ENCODE measurements at regions not wholly inside any gene's neighbourhood (a gene's known extent, or its start where the extent isn't known, plus 50 kb on each side); places are given as distances from the start of the nearest gene placed in this dataset.

DNA sequence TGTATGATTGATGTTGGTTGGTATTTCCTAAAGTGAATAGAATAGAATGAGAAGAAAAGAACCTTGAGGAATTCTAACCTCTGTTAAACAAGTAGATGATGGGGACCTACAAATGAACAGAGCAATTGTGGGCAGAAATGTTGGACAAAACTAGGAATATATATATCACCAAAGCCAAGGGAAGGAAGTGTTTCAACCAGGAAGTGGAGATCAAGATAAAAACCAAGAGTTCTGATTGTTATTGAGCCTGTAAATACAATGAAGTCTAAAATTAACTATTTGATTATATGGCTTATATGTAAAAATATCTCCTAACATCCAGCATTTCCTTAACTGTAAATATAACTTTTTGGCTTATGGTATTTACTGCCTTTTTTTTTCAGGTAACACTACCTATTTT lies 730.0 kb downstream of the SOCS6 start:
- Histone ChIP-seq H2AFZ (ENCODE audit: low read depth, low read length) (no peak overlapping the region), H3K9ac (ENCODE audit: low read depth, low read length) (no peak overlapping the region), H3K36me3 (ENCODE audit: insufficient read depth, low read length) (no peaks in the 10 kb centered on the region), H3K27me3 (ENCODE audit: insufficient read depth, low read length, poor library complexity) (no peaks in the 10 kb centered on the region), H3K4me1 (ENCODE audit: insufficient read depth, low read length) (no peaks in the 10 kb centered on the region), H3K27ac (ENCODE audit: low read length) (no peak overlapping the region), H4K20me1 (ENCODE audit: insufficient read depth, low read length) (no peaks in the 10 kb centered on the region), H3K4me3 (ENCODE audit: low read depth in 1 of 2, low read length in 2 of 2) (no peak overlapping the region), H3K9me3 (ENCODE audit: insufficient read depth, low read length, severe bottlenecking) (no peaks in the 10 kb centered on the region), H3K4me2 (ENCODE audit: insufficient read depth, low read length) (no peak overlapping the region), H3K79me2 (ENCODE audit: insufficient read depth, low read length) (no peaks in the 10 kb centered on the region)
- TF ChIP-seq, protein P1, sequence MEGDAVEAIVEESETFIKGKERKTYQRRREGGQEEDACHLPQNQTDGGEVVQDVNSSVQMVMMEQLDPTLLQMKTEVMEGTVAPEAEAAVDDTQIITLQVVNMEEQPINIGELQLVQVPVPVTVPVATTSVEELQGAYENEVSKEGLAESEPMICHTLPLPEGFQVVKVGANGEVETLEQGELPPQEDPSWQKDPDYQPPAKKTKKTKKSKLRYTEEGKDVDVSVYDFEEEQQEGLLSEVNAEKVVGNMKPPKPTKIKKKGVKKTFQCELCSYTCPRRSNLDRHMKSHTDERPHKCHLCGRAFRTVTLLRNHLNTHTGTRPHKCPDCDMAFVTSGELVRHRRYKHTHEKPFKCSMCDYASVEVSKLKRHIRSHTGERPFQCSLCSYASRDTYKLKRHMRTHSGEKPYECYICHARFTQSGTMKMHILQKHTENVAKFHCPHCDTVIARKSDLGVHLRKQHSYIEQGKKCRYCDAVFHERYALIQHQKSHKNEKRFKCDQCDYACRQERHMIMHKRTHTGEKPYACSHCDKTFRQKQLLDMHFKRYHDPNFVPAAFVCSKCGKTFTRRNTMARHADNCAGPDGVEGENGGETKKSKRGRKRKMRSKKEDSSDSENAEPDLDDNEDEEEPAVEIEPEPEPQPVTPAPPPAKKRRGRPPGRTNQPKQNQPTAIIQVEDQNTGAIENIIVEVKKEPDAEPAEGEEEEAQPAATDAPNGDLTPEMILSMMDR (IDR thresholded peaks at IDR 0.05; ENCODE audit: borderline replicate concordance, extremely low read depth, low read length, poor library complexity, severe bottlenecking) = no peak
- no peak for TF ChIP-seq EZH2 (IDR thresholded peaks at IDR 0.05; ENCODE audit: borderline replicate concordance, low read depth, low read length, severe bottlenecking)
- ATAC-seq (ENCODE audit: insufficient read depth, low read depth) = no peak
- DNase-seq = no peak

DNA sequence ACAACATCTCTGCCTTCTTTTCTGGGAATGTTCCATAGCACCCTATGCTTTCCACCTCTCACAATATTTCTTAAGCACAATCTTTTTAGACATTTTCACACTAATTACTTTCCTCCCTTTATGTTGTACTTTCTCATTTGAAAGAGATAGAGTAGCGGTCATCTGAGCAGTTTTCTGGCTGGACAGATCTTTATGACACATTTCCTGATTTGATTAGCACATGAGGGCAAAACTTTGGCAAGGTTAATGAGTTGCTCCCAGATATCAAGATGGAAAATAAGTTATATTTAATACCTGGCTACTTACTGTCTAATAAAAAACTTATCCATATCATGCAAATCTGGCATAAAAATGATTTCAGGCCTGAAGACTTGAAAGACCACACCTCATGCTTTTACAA lies 723.9 kb downstream of the SOCS6 start:
- Histone ChIP-seq H4K20me1 (ENCODE audit: insufficient read depth, low read length) (no peaks in the 10 kb centered on the region), H3K79me2 (ENCODE audit: insufficient read depth, low read length) (no peaks in the 10 kb centered on the region), H3K36me3 (ENCODE audit: insufficient read depth, low read length) (no peaks in the 10 kb centered on the region), H3K4me1 (ENCODE audit: insufficient read depth, low read length) (no peaks in the 10 kb centered on the region), H3K27me3 (ENCODE audit: insufficient read depth, low read length, poor library complexity) (no peaks in the 10 kb centered on the region), H3K9ac (ENCODE audit: low read depth, low read length) (no peak overlapping the region), H3K4me2 (ENCODE audit: insufficient read depth, low read length) (no peak overlapping the region), H2AFZ (ENCODE audit: low read depth, low read length) (no peak overlapping the region), H3K9me3 (ENCODE audit: insufficient read depth, low read length, severe bottlenecking) (no peaks in the 10 kb centered on the region), H3K27ac (ENCODE audit: low read length) (no peak overlapping the region), H3K4me3 (ENCODE audit: low read depth in 1 of 2, low read length in 2 of 2) (no peak overlapping the region)
- TF ChIP-seq EZH2 (IDR thresholded peaks at IDR 0.05; ENCODE audit: borderline replicate concordance, low read depth, low read length, severe bottlenecking) = no peak
- TF ChIP-seq, protein P1 (IDR thresholded peaks at IDR 0.05; ENCODE audit: borderline replicate concordance, extremely low read depth, low read length, poor library complexity, severe bottlenecking) = no peak
- DNase-seq (no peak), ATAC-seq (ENCODE audit: insufficient read depth, low read depth) (no peak)

DNA sequence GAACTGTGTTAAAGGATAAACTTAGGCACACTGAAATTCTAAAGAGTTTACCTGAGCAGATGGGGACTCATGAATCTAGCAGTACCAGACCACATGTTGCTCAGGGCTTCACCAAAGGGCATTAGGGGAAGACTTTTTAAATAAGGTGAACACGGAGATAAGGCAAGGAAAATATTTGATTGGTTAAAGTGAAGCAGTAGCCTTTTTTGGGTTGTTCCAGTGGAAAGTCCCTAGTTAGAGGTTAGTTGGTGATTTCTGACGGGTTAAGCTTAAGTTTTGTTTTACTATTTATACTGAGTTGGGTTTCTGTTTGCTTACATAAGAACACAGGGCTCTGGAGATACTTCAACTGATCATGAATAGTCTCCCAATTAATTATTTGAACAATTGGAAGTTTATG lies 722.5 kb downstream of the SOCS6 start:
- no peaks in the 10 kb centered on the region for H3K27me3 ChIP-seq (ENCODE audit: insufficient read depth, low read length, poor library complexity)
- DNase-seq = no peak
- no peak for TF ChIP-seq EZH2 (IDR thresholded peaks at IDR 0.05; ENCODE audit: borderline replicate concordance, low read depth, low read length, severe bottlenecking)
- TF ChIP-seq, protein P1 (IDR thresholded peaks at IDR 0.05; ENCODE audit: borderline replicate concordance, extremely low read depth, low read length, poor library complexity, severe bottlenecking) = no peak
- ATAC-seq (ENCODE audit: insufficient read depth, low read depth) = no peak
- no peaks in the 10 kb centered on the region for H3K79me2 ChIP-seq (ENCODE audit: insufficient read depth, low read length)
- no peaks in the 10 kb centered on the region for H3K36me3 ChIP-seq (ENCODE audit: insufficient read depth, low read length)
- H3K4me1 ChIP-seq (ENCODE audit: insufficient read depth, low read length) = no peaks in the 10 kb centered on the region
- no peaks in the 10 kb centered on the region for H4K20me1 ChIP-seq (ENCODE audit: insufficient read depth, low read length)
- H3K27ac ChIP-seq (ENCODE audit: low read length) = no peak overlapping the region
- H3K9me3 ChIP-seq (ENCODE audit: insufficient read depth, low read length, severe bottlenecking) = no peaks in the 10 kb centered on the region
- H2AFZ ChIP-seq (ENCODE audit: low read depth, low read length) = no peak overlapping the region
- no peak overlapping the region for H3K9ac ChIP-seq (ENCODE audit: low read depth, low read length)
- H3K4me2 ChIP-seq (ENCODE audit: insufficient read depth, low read length) = no peak overlapping the region
- H3K4me3 ChIP-seq (ENCODE audit: low read depth in 1 of 2, low read length in 2 of 2) = no peak overlapping the region

DNA sequence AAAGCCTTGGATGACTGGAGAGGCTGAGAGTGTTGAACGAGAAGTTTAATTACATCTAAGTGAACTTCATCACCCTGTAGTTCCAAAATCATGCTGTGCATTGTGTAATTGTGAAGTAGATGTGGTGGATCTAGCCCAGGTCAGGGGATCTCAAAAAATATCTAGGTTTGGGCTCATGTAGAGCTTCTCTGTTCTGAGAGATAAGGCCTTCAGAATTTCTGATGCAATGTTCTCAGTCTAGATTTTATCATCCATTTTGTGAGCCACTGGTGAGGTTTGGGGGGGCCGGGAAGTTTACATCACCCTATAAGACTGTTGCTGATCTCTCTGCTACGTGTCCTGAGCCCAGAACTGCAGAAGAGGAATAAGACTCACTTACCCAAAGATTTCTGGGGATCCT lies 719.4 kb downstream of the SOCS6 start:
- Histone ChIP-seq H3K4me1 (ENCODE audit: insufficient read depth, low read length) (no peaks in the 10 kb centered on the region), H3K79me2 (ENCODE audit: insufficient read depth, low read length) (no peaks in the 10 kb centered on the region), H3K27me3 (ENCODE audit: insufficient read depth, low read length, poor library complexity) (no peaks in the 10 kb centered on the region), H3K4me2 (ENCODE audit: insufficient read depth, low read length) (no peak overlapping the region), H3K9ac (ENCODE audit: low read depth, low read length) (no peak overlapping the region), H2AFZ (ENCODE audit: low read depth, low read length) (no peak overlapping the region), H3K36me3 (ENCODE audit: insufficient read depth, low read length) (no peaks in the 10 kb centered on the region), H3K4me3 (ENCODE audit: low read depth in 1 of 2, low read length in 2 of 2) (no peak overlapping the region), H4K20me1 (ENCODE audit: insufficient read depth, low read length) (no peaks in the 10 kb centered on the region), H3K9me3 (ENCODE audit: insufficient read depth, low read length, severe bottlenecking) (no peaks in the 10 kb centered on the region), H3K27ac (ENCODE audit: low read length) (no peak overlapping the region)
- ATAC-seq (ENCODE audit: insufficient read depth, low read depth) = no peak
- TF ChIP-seq EZH2 (IDR thresholded peaks at IDR 0.05; ENCODE audit: borderline replicate concordance, low read depth, low read length, severe bottlenecking) = no peak
- TF ChIP-seq, protein P1 (IDR thresholded peaks at IDR 0.05; ENCODE audit: borderline replicate concordance, extremely low read depth, low read length, poor library complexity, severe bottlenecking) = no peak
- no peak for DNase-seq
